Activated CD4-positive, alpha-beta T cell treated with anti-CD3 and anti-CD28 coated beads for 36 hours (primary cell): ENCODE measurements at regions not wholly inside any gene's neighbourhood (a gene's known extent, or its start where the extent isn't known, plus 50 kb on each side); places are given as distances from the start of the nearest gene placed in this dataset.

Source experiments
- ATAC-seq: fragments of 200-7000 bp; cut with Tn5 transposase; one replicate; pipeline ENCODE4 v1.10.0; 2021; ENCODE audit warnings: mild to moderate bottlenecking, moderate library complexity
- CTCF ChIA-PET: fragments of 350-600 bp; sonication (Branson Sonifier 250); formaldehyde crosslinking; loops from one replicate; lab custom pipeline; 2021; ENCODE audit warnings: antibody characterized with exemption; lab: Charles Lee
- POLR2A ChIA-PET: fragments of 350-600 bp; sonication (Branson Sonifier 250); formaldehyde crosslinking; loops from one replicate; lab custom pipeline; 2021; ENCODE audit warnings: antibody characterized with exemption, inconsistent platforms; lab: Charles Lee
- DNase-seq: peaks from one replicate; pipeline ENCODE4 v3.0.0-alpha.2; 2020
- H3K27ac Mint-ChIP-seq: one replicate; pipeline ENCODE4 v1.8.0; 2021; ENCODE audit warnings: mixed read lengths
- H3K27me3 Mint-ChIP-seq: one replicate; pipeline ENCODE4 v1.8.0; 2021; ENCODE audit warnings: mixed read lengths
- H3K36me3 Mint-ChIP-seq: one replicate; pipeline ENCODE4 v1.8.0; 2021; ENCODE audit warnings: low read depth, mixed read lengths
- H3K4me1 Mint-ChIP-seq: one replicate; pipeline ENCODE4 v1.8.0; 2021; ENCODE audit warnings: mixed read lengths
- H3K4me3 Mint-ChIP-seq: one replicate; pipeline ENCODE4 v1.8.0; 2021; ENCODE audit warnings: mild to moderate bottlenecking, moderate library complexity, mixed read lengths
- H3K9me3 Mint-ChIP-seq: one replicate; pipeline ENCODE4 v1.8.0; 2021; ENCODE audit warnings: low read depth, mixed read lengths
- intact Hi-C, 2 experiments: fragments of 100-400 bp; cut with DNase I in 1 of 2; cut with micrococcal nuclease in 1 of 2; formaldehyde crosslinking; loops; one replicate each; pipeline versions ENCODE4 v1.14.2 to v1.15.1; 2022 to 2024; cut with DNase I, micrococcal nuclease

DNA sequence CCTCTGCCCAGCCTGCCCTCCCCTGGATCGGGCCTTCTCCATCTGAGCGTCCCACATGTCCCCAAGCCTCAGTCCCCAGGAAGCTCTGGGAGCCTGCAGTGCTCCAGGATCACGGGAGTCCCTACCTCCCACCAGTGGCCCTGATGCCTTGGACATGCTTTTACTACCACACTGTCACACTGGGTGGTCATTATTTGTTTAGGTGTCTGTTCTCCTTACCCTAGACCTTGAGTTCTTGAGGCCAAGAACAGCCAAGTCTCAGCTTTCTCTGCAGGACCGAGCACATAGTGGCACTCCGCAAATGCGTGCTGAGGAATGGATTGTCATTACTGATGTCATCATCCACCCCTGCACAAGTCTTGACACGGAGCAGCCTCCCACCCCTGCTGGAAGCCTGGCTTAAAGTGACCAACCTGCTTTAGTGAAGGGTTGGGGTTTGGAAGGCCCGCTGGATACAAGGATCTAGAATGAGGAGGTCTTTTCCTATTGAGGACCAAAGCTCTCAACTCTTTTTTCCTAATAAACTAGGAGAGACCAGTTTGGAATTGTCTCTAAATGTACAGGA, 132.9 kb upstream of the CRHR1 start:
- intact Hi-C loops = no loop called here
- no peaks in the 10 kb centered on the region for H3K27me3 Mint-ChIP-seq
- H3K36me3 Mint-ChIP-seq = no peaks in the 10 kb centered on the region
- H3K4me1 Mint-ChIP-seq = peaks cover 5% of the 10 kb centered on the region
- ATAC-seq (no peak), DNase-seq (no peak)
- H3K4me3 Mint-ChIP-seq = no peak overlapping the region
- ChIA-PET CTCF (interaction anchor here (0.6 to 1.7 kb wide), 3 partner anchors 9 to 182 kb away, joined by 3 to 4 read pairs (median 3); no protein-coding TSS in a partner anchor), POLR2A (no interaction called here)
- H3K9me3 Mint-ChIP-seq = no peaks in the 10 kb centered on the region
- H3K27ac Mint-ChIP-seq = no peak overlapping the region

DNA sequence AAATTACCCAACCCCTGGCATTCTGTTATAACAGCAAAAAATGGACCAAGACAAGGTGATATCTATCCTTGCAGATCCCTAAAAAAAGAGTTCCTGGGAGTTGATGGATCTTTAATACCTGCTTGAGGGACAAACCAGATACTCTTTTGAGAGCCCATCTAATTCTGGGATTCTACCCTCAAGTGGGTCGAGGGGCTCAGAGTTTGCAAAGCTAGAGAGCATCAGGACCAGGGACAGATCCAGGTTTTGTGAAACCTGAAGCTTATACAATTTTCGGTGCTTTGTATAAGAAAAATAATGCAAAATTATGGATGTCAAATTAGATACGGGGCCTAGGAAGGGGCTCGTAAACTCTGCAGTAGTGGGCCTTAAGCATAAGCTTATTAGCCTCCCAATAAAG, 130.5 kb upstream of the CRHR1 start:
- ChIA-PET POLR2A (no interaction called here), CTCF (interaction anchor here (1.1 to 1.3 kb wide), 2 partner anchors 12 to 207 kb away, joined by 3 to 4 read pairs; no protein-coding TSS in a partner anchor)
- Mint-ChIP-seq H3K27me3 (no peaks in the 10 kb centered on the region), H3K4me3 (no peak overlapping the region), H3K9me3 (no peaks in the 10 kb centered on the region), H3K27ac (no peak overlapping the region), H3K4me1 (no peaks in the 10 kb centered on the region), H3K36me3 (no peaks in the 10 kb centered on the region)
- ATAC-seq = no peak
- intact Hi-C loops = no loop called here
- DNase-seq = no peak

DNA sequence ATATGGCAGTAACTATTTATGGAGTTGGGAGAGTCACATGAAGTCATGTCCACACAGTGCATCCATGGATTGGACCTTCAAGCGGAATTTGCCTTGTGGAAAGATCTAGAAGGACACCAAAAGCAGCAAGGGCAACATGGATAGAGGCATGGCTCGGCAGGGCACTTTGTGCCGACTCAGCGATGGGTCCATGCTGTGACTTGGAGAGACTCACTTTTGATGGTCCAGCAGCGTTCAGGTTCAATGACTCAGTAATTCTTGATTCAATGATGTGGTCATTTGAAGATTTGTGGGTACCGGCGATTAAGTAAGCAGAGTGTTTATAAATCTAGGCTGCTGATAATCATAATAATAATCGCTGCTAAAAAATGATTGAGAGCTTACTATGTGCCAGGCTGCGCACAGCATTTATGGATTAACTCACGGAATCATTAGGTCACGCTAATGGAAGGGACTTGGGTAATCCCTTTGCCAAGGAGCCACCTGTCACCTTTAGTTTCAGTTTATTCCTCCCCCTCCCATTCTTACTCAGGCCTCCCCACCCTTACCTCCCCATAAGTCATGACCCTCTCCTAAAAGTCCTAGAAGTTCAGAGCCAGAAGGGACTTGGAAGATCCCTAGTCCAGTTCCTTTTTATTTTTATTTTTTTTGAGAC, 127.5 kb upstream of the CRHR1 start:
- Mint-ChIP-seq H3K9me3 (no peaks in the 10 kb centered on the region), H3K36me3 (no peaks in the 10 kb centered on the region), H3K4me1 (no peaks in the 10 kb centered on the region), H3K4me3 (no peak overlapping the region), H3K27ac (no peak overlapping the region), H3K27me3 (peaks cover 10% of the 10 kb centered on the region)
- DNase-seq (no peak), ATAC-seq (no peak)
- CTCF ChIA-PET = interaction anchor here (1.8 kb wide), 1 partner anchor 9 kb away, joined by 8 read pairs; no protein-coding TSS in a partner anchor
- intact Hi-C loops = no loop called here
- POLR2A ChIA-PET = no interaction called here

DNA sequence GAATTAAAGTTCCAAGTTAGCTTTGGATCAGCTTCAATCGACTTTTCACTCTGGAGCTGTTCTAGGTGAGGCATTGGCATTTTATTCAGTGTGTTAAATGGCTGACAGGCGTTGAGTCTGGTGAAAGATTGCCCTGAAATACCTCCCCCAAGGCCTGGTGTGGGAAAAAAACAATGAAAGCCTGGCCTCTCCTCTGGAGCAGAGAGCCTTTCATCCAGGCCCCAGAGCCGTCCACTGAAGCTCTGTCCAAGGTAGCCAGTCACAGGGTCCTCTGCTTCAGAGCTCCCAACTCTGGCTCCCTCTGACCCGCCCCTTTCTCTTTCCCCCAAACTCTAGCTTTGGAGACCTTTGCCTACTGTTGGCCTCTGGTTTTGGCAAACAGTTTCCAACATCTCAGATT, 123.6 kb upstream of the CRHR1 start:
- no peak overlapping the region for H3K4me3 Mint-ChIP-seq
- no peaks in the 10 kb centered on the region for H3K9me3 Mint-ChIP-seq
- intact Hi-C loops = no loop called here
- H3K27me3 Mint-ChIP-seq = peaks cover 12% of the 10 kb centered on the region
- ATAC-seq (no peak), DNase-seq (no peak)
- POLR2A ChIA-PET = no interaction called here
- H3K36me3 Mint-ChIP-seq = no peaks in the 10 kb centered on the region
- H3K4me1 Mint-ChIP-seq = no peaks in the 10 kb centered on the region
- H3K27ac Mint-ChIP-seq = no peak overlapping the region
- CTCF ChIA-PET = interaction anchor here (0.9 kb wide), 1 partner anchor 288 kb away, joined by 3 read pairs; no protein-coding TSS in a partner anchor

DNA sequence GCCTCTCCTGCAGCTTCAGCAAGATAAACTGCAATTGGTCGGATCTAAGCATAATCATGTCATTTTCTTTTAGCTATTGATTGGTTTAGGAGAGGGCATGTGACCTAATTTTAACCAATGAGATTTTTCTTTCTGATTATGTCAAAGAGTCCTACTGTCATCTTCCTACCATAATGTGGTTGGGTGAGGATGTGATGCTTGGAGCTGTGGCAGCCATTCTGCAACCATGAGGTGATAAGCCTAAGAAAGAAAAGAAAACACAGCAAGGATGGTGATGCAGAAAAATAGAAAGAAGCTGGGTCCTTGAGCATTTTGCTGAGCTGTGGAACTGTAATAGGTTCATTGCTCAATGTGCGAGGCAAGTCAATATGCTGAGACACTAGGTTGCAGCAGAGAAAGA, 121.7 kb upstream of the CRHR1 start:
- no peak overlapping the region for H3K27ac Mint-ChIP-seq
- ATAC-seq = no peak
- intact Hi-C loops = no loop called here
- H3K9me3 Mint-ChIP-seq = no peaks in the 10 kb centered on the region
- H3K4me3 Mint-ChIP-seq = no peak overlapping the region
- peaks cover 12% of the 10 kb centered on the region for H3K27me3 Mint-ChIP-seq
- no peaks in the 10 kb centered on the region for H3K36me3 Mint-ChIP-seq
- no peaks in the 10 kb centered on the region for H3K4me1 Mint-ChIP-seq
- ChIA-PET CTCF (interaction anchor here (0.8 to 1.4 kb wide), 5 partner anchors 13 to 249 kb away, joined by 3 to 4 read pairs (median 3); no protein-coding TSS in a partner anchor), POLR2A (no interaction called here)
- no peak for DNase-seq

DNA sequence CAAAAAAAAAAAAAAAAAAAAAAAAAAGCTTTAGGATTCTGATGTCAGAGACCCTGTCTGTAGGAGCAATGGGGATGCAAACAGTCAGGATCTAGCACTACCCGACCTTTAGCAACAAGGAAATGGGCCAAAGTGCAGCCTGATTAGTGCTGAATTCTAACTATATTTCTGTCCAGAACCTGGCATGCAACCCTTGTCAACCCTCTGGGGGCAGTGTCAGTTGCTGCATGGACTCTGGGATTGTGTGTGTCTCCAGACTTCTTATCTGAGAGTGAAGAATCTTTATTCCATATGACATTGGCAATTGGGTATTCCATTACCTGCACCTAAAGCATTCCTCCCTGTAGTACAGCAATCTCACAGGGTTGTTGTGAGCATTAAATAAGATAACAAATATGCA, 120.3 kb upstream of the CRHR1 start:
- no peak for DNase-seq
- ATAC-seq = no peak
- peaks cover 12% of the 10 kb centered on the region for H3K27me3 Mint-ChIP-seq
- ChIA-PET CTCF (interaction anchor here (0.6 kb wide), 2 partner anchors 17 to 56 kb away, joined by 3 to 4 read pairs; no protein-coding TSS in a partner anchor), POLR2A (no interaction called here)
- intact Hi-C loops = no loop called here
- no peak overlapping the region for H3K4me3 Mint-ChIP-seq
- no peak overlapping the region for H3K27ac Mint-ChIP-seq
- no peaks in the 10 kb centered on the region for H3K4me1 Mint-ChIP-seq
- no peaks in the 10 kb centered on the region for H3K9me3 Mint-ChIP-seq
- H3K36me3 Mint-ChIP-seq = no peaks in the 10 kb centered on the region

DNA sequence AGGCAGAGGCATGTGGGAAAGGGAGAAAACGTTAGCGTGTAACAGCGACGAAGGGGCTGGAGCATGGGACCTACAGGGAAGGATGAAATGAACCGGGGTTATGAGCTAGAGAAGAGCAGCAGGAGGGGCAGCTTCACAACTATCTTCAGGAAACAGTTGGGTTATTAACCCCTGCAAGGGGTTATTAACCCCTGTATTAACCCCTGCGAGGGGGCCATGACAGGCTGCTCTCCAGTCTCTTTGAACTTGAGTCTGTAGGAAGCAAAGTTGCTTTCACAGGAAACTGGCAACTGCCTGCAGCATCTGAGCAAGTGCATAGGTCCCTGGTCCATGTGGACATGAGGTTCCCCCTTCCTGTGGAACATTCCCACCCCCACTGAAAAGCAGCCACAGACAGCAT, 119.2 kb upstream of the CRHR1 start:
- Mint-ChIP-seq H3K4me3 (no peak overlapping the region), H3K9me3 (no peaks in the 10 kb centered on the region), H3K36me3 (no peaks in the 10 kb centered on the region), H3K4me1 (no peaks in the 10 kb centered on the region), H3K27me3 (peaks cover 12% of the 10 kb centered on the region), H3K27ac (no peak overlapping the region)
- POLR2A ChIA-PET = no interaction called here
- intact Hi-C loops = no loop called here
- DNase-seq (no peak), ATAC-seq (no peak)
- CTCF ChIA-PET = no interaction called here

DNA sequence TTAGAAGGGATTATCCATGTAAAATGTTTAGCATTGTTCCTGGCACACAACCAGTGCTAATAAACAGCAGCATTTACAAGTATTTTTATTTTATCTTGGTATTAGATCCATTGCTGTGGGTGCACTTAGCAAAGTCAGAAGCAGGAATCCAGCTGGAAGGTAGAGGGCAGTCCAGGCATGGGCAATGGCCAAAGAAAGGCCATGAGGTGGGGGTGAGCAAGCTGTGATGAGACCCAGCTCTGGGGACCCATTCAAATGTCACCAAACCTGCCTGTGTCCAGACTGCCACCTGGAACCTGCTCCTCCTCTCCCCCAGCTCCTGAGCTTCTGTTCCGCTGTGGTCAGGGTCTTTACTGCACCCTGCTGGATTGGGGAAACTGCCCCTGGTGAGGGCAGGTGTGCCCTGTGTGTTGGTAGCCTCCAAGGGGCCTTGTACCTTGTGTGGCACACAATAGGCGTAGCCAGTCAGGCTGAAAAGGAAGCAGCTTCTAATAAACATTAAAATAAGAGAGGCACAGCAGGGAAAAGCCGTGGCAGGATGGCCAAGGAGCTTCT, 118.0 kb upstream of the CRHR1 start:
- H3K4me3 Mint-ChIP-seq = no peak overlapping the region
- ATAC-seq = no peak
- POLR2A ChIA-PET = no interaction called here
- peaks cover 7% of the 10 kb centered on the region for H3K27me3 Mint-ChIP-seq
- H3K27ac Mint-ChIP-seq = no peak overlapping the region
- H3K4me1 Mint-ChIP-seq = no peaks in the 10 kb centered on the region
- no peaks in the 10 kb centered on the region for H3K36me3 Mint-ChIP-seq
- CTCF ChIA-PET = interaction anchor here (1.0 kb wide), 1 partner anchor 26 kb away, joined by 3 read pairs; no protein-coding TSS in a partner anchor
- no peaks in the 10 kb centered on the region for H3K9me3 Mint-ChIP-seq
- no peak for DNase-seq
- intact Hi-C loops = no loop called here

DNA sequence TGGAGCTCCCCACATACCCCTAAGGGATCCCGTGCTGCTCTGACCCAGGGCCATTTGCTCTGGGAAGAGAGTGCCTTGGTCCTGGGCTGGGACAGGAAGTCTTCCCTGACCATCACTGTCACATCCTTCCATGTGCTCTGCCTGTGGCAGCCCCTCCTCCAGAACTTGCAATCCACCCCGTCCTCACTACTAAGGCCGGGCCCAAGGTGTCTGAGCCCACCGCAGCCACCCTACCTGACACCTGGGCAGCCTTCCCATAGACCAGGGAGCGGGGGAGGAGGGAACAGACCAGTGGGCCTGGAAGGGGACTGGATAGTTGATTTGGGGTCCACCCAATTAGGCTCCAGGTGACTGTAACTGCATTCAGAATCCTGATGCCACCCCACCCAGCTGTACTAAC, 117.5 kb upstream of the CRHR1 start:
- H3K27ac Mint-ChIP-seq = no peak overlapping the region
- ChIA-PET CTCF (interaction anchor here (1.0 kb wide), 1 partner anchor 27 kb away, joined by 3 read pairs; no protein-coding TSS in a partner anchor), POLR2A (no interaction called here)
- ATAC-seq (no peak), DNase-seq (no peak)
- intact Hi-C loops = no loop called here
- H3K27me3 Mint-ChIP-seq = peaks cover 2% of the 10 kb centered on the region
- H3K4me3 Mint-ChIP-seq = no peak overlapping the region
- H3K4me1 Mint-ChIP-seq = no peaks in the 10 kb centered on the region
- no peaks in the 10 kb centered on the region for H3K36me3 Mint-ChIP-seq
- no peaks in the 10 kb centered on the region for H3K9me3 Mint-ChIP-seq

DNA sequence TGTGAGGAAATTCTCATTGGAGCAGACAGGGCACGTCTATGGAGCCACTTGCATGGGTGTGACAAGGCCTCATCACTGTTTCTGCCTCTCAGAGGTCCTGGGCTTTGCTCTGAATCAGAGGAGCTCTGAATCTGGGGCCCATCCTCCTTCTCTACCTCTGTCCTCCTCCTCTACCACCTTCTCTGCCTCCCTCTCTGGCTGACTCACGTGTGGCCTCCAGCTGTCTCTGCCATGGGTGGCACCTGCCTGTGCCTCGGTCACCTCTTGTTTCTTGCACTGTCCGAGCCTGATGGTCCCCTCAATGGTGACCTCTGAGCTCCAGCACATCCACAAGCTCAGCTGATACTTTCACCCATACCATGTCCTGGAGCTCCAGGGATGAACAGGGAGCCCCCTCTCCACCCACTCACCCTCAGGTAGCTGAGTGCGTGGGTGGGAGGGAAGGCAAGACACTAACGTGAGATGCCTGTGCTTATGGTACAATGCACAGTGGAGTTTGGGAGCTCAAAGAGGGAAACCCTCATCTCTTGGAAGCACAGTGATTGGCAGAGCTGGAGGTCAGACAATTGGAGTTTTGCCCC, 116.4 kb upstream of the CRHR1 start:
- intact Hi-C loops = no loop called here
- H3K36me3 Mint-ChIP-seq = no peaks in the 10 kb centered on the region
- no peak for DNase-seq
- ChIA-PET CTCF (interaction anchor here (1.6 kb wide), 1 partner anchor 26 kb away, joined by 7 read pairs; no protein-coding TSS in a partner anchor), POLR2A (no interaction called here)
- no peaks in the 10 kb centered on the region for H3K9me3 Mint-ChIP-seq
- ATAC-seq = no peak
- no peak overlapping the region for H3K4me3 Mint-ChIP-seq
- H3K27me3 Mint-ChIP-seq = no peaks in the 10 kb centered on the region
- no peaks in the 10 kb centered on the region for H3K4me1 Mint-ChIP-seq
- H3K27ac Mint-ChIP-seq = no peak overlapping the region

DNA sequence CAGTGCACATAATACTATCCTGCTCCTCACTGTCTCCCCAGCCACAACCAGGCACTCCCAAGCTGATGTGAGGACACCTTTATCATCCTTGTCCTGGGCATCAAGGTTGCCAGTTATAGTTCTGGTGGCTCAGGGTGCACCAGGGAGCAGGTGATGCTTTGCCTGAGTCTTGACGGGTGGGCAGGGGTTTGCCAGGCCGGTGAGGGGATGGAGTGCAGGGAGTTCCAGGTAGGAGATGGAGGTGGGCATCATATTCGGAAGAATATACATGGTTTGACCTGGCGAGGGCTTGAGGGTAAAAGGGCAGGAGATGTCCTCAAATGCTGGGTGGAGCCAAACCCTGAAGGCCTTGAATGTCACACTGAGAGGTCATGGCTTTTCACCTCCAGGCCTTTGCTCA, 115.8 kb upstream of the CRHR1 start:
- Mint-ChIP-seq H3K4me3 (no peak overlapping the region), H3K27ac (no peak overlapping the region), H3K27me3 (no peaks in the 10 kb centered on the region), H3K36me3 (no peaks in the 10 kb centered on the region), H3K9me3 (no peaks in the 10 kb centered on the region), H3K4me1 (no peaks in the 10 kb centered on the region)
- ATAC-seq (no peak), DNase-seq (no peak)
- intact Hi-C loops = no loop called here
- ChIA-PET CTCF (interaction anchor here (1.6 kb wide), 1 partner anchor 26 kb away, joined by 7 read pairs; no protein-coding TSS in a partner anchor), POLR2A (no interaction called here)
